ENCODE measurements at regions not wholly inside any gene's neighbourhood (a gene's known extent, or its start where the extent isn't known, plus 50 kb on each side); places are given as distances from the start of the nearest gene placed in this dataset.
A peak's percentile ranks its signal among the peaks of the same experiment; 100 is the strongest.

DNA sequence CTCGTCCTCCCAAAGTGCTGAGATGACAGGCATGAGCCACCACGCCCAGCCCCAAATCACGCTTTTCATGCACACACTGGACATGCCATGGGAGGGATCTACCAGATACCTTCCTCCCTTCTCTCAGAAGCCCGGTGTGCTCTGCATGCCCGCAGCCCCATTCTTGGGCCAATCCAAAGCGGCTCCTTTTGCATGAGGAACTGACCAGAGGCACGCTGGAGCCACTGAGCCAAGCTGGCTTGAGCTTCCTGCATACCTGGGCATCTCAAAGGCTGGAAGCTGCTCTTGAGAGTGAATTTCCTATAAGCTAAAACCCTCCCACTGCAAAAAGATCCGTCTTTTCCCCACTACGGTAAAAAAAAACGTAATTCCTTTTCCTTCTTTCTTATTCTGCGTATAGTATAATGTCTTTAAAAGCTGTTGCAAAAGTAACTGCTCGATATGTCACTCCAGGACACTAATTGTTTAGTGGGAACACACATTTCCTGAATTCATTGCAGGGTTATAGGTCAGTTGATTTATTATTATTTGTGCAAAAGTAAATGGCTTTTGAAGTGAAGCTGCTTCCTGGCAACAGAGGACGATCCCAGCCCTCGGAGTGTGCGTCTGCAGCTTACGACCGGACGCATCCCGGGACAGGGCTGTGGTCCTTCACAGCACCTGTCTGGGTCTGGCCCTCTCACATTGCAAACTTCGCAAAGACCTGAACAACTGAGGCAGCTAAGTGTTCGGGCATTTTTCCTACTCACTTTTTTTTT, 61.8 kb upstream of the ETS2 start:
- no peak for DNase-seq

DNA sequence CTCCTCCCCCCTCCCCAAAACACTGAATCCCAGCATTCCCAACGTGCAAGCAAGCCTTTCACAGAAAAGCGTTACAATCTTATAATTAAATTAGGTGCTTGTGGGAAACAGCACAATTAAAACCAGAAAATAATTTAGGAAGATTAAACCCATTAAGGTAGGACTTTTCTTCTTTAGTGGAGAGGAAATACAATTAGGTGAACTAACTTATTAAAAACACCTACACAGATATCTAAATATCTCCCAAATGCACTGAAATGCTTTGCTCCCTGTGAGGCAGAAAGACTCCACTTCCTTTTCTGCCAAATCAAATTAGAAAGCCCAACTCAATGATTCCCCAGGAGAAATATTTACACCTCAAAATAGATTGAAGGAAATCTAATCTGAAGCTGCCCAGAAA, 60.9 kb upstream of the ETS2 start:
- no peak for DNase-seq

DNA sequence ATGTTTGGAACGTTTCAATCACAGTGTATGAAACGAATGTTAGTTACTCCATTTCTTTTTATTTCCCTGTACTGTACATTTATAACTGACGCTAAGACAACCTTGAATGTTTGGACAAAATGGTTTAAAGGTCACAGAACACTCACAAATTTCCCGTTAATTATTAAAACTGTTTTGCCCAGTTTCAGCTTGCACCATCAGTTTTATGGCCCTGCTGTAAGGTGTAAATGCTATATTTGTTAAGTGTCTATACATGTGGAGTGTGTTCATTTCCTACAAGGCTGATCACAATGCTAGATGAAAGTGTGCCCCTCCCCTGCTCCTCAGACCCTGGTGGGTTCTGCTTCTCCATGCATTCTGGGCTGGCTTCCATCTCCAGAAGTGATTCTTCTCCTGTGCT, 57.9 kb upstream of the ETS2 start:
- DNase-seq, result no peak

DNA sequence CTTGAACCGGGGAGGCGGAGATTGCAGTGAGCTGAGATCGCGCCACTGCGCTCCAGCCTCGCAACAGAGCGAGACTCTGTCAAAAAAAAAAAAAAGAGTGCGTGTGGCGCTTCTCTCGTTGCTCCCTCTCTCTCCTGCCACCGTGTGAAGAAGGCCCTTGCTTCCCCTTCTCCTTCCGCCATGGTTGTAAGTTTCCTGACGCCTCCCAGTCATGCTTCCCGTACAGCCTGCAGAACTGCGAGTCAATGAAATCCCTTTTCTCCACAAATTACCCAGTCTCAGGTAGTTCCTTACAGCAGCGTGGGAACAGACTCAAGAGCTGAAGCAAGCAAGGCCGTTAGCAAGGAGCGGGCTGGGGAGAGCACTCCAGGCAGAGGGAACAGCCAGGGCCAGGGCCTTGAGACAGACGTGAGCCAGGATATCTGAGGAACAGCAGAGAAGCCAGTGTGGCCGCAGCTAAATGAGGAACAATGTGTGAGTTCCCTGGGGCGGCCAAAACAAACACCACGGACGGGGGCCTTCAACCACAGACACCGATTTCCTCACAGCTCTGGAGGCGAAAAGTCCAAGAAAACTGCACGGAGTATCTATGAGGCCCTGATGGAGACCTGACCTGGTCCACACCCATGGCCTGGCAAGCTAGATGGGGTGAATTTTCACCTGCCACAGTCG, 54.2 kb upstream of the ETS2 start:
- peak; percentile 89 for DNase-seq

DNA sequence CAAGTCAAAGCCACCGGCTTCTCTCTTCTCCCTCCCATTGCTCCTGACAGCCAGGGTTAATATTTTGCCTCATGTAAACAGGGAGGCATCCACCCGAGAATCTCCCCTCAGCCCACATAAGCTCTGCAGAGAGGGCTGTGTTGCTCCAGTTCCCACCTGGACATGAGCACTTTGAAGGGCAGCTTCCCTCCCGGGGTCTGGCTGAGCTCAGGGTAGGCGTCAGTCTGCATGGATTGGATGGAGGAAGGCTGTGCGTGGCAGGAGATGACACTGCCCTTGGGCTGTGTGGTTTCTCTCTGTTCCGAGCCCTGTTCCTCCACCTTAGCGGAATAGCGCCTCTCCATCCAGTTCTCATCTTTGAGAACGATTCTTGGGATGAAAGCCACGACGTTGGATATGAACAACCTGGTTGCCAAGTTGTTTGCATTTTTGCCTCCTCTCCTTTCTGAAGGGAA, 53.7 kb upstream of the ETS2 start:
- no peak for DNase-seq

DNA sequence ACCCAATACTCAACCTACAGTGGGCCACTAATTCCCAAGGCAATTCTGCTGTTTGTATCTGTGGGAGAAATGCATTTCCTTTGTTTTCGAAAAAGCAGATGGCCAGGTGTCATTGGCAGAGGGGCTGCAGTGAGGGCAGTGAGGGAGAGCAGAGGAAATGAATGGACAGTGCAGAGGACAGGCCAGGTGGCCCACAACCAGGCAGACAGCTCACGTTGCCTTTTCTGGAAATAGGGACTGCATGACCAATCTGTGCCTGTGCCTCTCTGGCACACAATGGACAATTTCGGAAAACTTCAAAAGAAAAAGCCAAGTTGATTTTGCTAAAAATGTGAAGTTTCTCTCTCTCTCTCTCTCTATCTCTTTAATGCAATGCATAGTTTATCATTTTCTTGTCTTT, 52.6 kb upstream of the ETS2 start:
- DNase-seq, result no peak

DNA sequence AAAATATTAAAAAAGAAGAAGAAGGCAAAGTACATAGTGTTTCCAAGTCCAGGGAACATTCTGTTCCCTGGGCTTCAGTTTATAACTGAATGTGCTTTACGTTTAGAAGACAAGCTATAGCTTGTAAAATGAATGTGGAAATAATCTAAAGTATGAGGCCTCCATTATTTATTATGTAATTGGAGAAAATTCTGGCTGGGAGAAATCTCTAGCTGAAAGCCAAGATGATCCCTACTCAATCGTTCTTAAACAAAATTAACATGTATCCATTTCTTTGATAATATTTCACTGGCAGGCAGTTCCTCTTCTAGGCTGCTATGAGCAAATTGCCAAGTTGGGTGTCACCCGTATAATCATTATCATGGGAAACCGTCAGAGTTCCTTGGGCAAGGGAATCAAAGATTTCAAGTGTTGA, 52.2 kb upstream of the ETS2 start:
- no peak for DNase-seq
